Kasumi-1 (cell line): ENCODE measurements at regions not wholly inside any gene's neighbourhood (a gene's known extent, or its start where the extent isn't known, plus 50 kb on each side); places are given as distances from the start of the nearest gene placed in this dataset.

Experiments used
- DNase-seq, 2 experiments: peaks; one replicate each; lab custom pipeline; 2025; lab: John Stamatoyannopoulos, UW

DNA sequence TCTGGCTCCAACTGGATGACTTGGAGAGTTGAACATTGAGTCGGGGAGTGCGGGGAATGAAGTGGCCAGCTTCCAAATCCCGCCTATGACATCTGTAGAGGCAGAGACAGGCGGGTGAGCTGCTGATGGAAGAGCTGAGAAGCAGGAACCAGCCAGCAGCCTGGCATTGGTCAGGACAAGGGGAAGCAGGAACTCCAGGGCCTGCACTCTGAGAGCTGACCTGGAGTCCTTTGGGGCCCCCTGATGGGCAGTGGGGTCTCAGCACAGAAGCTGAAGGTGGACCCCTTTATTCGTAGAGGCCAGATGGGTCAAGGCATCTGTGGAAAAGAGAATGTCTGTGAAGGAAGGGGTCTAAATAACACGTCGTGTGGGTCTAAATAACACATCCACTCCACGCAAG lies 57.0 kb downstream of the SEC61G start:
- no peak for DNase-seq

DNA sequence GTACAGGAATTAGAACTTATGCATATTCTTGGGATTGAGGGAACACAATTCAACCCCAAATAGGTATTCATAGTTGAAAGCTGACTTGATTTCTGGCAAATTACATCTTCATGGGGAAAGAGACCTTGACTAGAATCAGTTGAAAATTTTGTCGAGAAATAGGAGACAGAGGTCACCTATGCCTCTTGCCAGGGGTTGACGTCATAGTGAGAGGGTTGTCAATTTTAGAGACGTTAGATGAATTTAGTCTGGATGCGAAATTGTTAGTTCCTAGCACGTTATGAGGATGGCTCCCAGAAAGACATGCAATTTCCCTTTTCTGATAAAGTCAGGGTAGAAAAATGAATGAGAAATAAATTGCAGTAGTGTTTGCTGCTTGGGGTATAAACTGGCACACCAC lies 59.3 kb downstream of the SEC61G start:
- no peak for DNase-seq

DNA sequence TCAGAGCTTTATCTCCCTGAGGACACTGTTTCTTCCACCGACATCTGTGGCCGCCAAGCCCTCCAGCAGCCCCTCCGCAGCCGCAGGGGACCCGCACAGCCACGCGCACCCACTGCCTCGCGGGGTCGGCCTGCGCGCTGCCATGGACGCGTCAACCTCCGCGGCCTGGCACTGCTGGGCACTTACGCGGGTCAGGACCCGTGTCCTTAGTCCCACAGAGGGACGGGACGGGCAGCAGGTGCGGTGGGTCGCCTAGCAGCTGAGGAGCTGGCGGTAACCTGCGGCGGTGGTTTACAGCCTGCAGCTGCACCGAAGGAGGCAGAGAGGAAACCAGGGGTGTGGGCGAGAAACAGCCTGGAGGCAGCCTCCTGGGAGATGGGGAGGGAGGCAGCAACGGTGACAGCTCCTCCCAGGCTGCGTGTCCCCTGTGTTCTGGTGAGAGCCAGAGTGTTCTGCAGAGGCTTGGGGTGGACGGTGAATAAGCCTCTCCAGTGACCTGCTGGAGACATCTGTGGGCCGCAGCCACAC lies 61.3 kb downstream of the SEC61G start:
- DNase-seq = no peak

GRCh38 chr7:54690892-54691291 lies 68.1 kb downstream of the SEC61G start:
- no peak for DNase-seq

DNA sequence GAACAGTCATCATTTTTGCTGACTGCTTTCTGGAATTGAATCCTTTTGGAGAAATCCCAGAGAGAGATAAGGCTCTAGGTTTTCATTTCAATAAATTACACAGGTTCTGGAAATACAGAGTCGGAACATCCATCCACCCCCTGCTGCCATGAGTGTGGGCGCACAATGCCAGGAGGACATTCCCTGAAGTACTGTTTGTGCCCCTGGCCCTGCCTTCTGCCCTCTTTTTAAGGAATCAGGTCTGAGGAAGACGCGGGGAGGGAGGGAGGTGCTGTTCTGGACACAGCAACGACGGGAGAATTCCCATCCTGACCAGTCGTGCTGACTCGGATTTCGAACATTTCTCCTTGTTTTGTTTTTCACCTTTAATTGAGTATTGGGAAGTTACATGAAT lies 69.0 kb downstream of the SEC61G start:
- no peak for DNase-seq

GRCh38 chr7:54689394-54690049 lies 69.5 kb downstream of the SEC61G start:
- DNase-seq = no peak

GRCh38 chr7:54687462-54688212 lies 71.4 kb downstream of the SEC61G start:
- no peak for DNase-seq

DNA sequence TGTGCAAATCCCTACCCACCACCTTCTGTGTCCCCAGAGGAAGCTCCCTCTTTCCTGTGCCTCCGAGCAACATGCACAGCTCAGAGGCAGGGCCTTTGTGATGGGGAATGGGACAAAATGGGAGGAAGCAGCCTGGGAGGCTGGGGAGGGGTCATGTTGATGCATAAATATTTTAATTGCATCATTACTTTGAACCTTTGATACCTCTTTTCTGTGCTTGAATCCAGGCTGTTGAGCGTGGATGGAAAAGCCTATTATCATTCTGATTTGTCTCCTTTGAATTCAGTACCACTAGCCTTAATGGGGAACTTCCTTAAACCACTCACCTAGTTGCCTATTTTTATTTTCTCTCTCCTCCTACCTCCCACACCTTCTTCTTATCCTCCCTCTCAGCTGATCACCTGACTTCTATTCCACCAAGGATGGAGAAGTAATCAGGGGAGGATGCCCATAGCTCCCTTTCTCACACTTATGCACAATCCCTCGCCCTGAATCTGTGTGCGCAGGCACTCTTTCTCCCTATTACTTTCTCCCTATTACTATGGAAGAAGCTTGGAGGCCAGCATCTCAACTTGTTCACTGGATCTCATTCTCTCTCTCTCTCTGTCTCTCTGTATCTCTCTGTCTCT lies 78.5 kb downstream of the SEC61G start:
- no peak for DNase-seq

GRCh38 chr7:54679490-54679817 lies 79.6 kb downstream of the SEC61G start:
- DNase-seq = no peak

DNA sequence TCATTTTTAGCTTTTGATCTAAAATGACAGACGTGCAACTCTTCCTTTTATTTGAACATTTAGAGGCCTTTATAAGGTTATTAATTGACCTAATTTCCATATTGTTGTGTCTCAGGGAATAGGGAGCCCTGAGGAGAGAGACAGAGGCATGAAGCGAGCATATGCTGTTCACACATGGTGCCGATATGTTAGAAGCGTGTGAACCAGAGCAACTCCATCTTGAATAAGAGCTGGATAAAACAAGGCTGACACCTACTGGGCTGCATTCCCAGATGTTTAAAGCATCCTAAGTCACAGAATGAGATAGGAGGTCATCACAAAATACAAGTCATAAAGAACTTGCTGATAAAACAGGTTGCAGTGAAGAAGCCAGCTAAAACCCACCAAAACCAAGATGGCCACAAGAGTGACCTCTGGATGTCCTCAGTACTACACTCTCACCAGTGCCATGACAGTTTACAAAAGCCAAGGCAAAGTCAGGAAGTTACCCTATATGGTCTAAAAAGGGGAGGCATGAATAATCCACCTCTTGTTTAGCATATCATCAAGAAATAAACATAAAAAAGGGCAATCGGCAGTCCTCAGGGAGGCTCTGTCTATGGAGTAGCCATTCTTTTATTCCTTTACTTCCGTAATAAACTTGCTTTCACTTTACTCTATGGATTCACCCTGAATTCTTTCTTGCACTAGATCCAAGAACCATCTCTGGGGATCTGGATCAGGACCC lies 80.1 kb downstream of the SEC61G start:
- DNase-seq = no peak

DNA sequence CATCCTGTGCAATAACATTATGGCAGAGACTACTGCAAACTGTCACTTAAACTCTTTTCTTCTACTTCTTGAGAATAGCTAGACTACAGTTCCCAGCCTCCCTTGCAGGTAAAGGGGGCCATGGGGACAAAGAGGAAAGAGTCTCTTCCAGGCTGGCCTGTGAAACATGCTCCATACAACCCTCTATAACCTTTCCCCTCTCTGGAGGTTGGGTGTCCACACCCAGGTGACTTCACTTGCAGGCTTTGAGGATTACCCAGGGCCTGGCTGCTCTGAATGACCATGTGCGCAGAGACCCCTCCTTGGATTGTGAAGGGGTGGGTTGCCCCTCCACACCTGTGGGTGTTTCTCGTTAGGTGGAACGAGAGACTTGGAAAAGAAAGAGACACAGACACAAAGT lies 84.1 kb downstream of the SEC61G start:
- no peak for DNase-seq

- DNase-seq = no peak
These were observed 86.5 kb downstream of the SEC61G start for GRCh38 chr7:54672519-54672918.

GRCh38 chr7:54664235-54665228 lies 94.5 kb downstream of the SEC61G start:
- peak in 1 of 2 experiments; percentile 10 for DNase-seq

GRCh38 chr7:54663603-54664234 lies 95.3 kb downstream of the SEC61G start:
- peak in 1 of 2 experiments; percentile 5 for DNase-seq

- no peak for DNase-seq
These were observed 95.8 kb downstream of the SEC61G start for GRCh38 chr7:54663186-54663585.

DNA sequence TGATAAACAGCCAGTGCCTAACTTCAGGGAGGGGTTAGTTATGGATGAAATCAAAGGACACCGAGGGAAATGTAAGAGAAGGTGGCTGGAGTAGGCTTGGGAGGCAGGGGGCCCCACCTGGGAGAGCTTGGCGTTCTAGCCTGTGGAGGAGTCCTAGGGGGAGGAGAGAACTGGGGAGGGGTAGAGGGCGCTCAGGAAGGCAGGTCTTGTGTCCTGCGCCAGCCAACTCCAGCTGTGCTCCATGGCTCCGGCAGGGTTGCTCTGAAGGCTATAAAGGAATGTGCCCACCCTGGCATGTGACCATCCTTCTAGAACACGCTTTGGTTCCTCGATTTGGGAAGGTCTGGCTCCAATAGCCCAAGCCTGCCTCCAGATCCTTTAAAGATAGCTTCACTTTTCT lies 96.3 kb downstream of the SEC61G start:
- no peak for DNase-seq

GRCh38 chr7:54653905-54654304 lies 105.1 kb downstream of the SEC61G start:
- DNase-seq = no peak

GRCh38 chr7:54643064-54643463 lies 100.9 kb downstream of the VSTM2A start:
- no peak for DNase-seq

GRCh38 chr7:54637712-54638396 lies 95.7 kb downstream of the VSTM2A start:
- no peak for DNase-seq

GRCh38 chr7:54632696-54633095 lies 90.5 kb downstream of the VSTM2A start:
- DNase-seq = no peak
